Mammary epithelial cell (primary cell): ENCODE measurements at regions not wholly inside any gene's neighbourhood (a gene's known extent, or its start where the extent isn't known, plus 50 kb on each side); places are given as distances from the start of the nearest gene placed in this dataset.

Experiments
- EZH2 ChIP-seq: IDR thresholded peaks from 2 replicates; pipeline ENCODE4 v1.6.1; 2012; ENCODE audit warnings: low read length, inconsistent platforms, borderline replicate concordance
- TF ChIP-seq, protein P1 (sequence below), 2 donors: IDR thresholded peaks in 1 of 2; conservative IDR thresholded peaks in 1 of 2; 2 replicates each; pipeline ENCODE4 v1.5.1; 2011 to 2012; ENCODE audit warnings: inconsistent platforms in 2 of 2, low read length in 2 of 2, mild to moderate bottlenecking in 2 of 2, control low read depth in 1 of 2, low read depth in 1 of 2; ENCODE audit not compliant: insufficient read depth in 1 of 2; ENCODE audit errors: extremely low read depth in 1 of 2

DNA sequence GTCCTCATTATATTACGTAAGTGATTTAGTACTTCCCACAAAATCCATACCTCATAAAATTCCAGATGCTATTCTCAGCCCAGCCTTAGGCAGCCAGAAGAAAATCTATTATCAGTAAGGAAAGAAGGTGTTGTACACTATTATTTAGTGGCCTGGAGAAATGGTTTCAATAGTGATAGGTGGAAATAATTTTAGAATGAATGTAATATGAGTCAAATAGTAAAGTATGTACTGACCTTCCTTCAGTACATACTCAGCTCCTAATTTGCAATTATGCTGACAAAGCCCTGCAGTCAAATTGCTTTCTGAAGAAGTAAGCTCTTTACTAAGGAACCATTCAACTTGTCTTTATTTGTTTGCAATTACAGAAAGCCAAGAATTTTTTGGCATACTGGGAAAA is 409.2 kb downstream of the HTR1A start:
- no peak for TF ChIP-seq EZH2
- TF ChIP-seq, protein P1, sequence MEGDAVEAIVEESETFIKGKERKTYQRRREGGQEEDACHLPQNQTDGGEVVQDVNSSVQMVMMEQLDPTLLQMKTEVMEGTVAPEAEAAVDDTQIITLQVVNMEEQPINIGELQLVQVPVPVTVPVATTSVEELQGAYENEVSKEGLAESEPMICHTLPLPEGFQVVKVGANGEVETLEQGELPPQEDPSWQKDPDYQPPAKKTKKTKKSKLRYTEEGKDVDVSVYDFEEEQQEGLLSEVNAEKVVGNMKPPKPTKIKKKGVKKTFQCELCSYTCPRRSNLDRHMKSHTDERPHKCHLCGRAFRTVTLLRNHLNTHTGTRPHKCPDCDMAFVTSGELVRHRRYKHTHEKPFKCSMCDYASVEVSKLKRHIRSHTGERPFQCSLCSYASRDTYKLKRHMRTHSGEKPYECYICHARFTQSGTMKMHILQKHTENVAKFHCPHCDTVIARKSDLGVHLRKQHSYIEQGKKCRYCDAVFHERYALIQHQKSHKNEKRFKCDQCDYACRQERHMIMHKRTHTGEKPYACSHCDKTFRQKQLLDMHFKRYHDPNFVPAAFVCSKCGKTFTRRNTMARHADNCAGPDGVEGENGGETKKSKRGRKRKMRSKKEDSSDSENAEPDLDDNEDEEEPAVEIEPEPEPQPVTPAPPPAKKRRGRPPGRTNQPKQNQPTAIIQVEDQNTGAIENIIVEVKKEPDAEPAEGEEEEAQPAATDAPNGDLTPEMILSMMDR (conservative IDR thresholded peaks at IDR 0.05 in 1 of 2, IDR thresholded peaks at IDR 0.05 in 1 of 2; ENCODE audit: extremely low read depth in 1 of 2, insufficient read depth in 1 of 2, low read depth in 1 of 2, low read length in 2 of 2), result no peak
